ENCODE measurements at regions not wholly inside any gene's neighbourhood (a gene's known extent, or its start where the extent isn't known, plus 50 kb on each side); places are given as distances from the start of the nearest gene placed in this dataset.
"Not testable (repeated sequence)": the region's sequence is repeated elsewhere in the genome, so short reads cannot be mapped to it uniquely, and the experiment has no call there.

GRCh38 chr4:118410138-118410537 is 57.3 kb upstream of the PRSS12 start:
- no peak for TF ChIP-seq CTCF (conservative IDR thresholded peaks at IDR 0.05)
- H3K27ac ChIP-seq, result no peak overlapping the region

- H3K27ac ChIP-seq, result no peak overlapping the region
- TF ChIP-seq CTCF (conservative IDR thresholded peaks at IDR 0.05), result no peak
These were observed 64.5 kb upstream of the PRSS12 start for GRCh38 chr4:118417325-118417724.

GRCh38 chr4:118417800-118418199 is 65.0 kb upstream of the PRSS12 start:
- not testable (repeated sequence) for H3K27ac ChIP-seq

GRCh38 chr4:118418396-118418795 is 65.6 kb upstream of the PRSS12 start:
- H3K27ac ChIP-seq, result not testable (repeated sequence)

GRCh38 chr4:118419626-118420025 is 66.8 kb upstream of the PRSS12 start:
- H3K27ac ChIP-seq, result not testable (repeated sequence)

- TF ChIP-seq CTCF (conservative IDR thresholded peaks at IDR 0.05), result peak; percentile 72
- H3K27ac ChIP-seq, result not testable (repeated sequence)
These were observed 71.3 kb upstream of the PRSS12 start for GRCh38 chr4:118424062-118424461.

GRCh38 chr4:118428881-118429280 is 76.1 kb upstream of the PRSS12 start:
- not testable (repeated sequence) for H3K27ac ChIP-seq

GRCh38 chr4:118432359-118432758 is 79.6 kb upstream of the PRSS12 start:
- H3K27ac ChIP-seq, result not testable (repeated sequence)

GRCh38 chr4:118433612-118434375 is 81.0 kb upstream of the PRSS12 start:
- H3K27ac ChIP-seq, result not testable (repeated sequence)

GRCh38 chr4:118435415-118435814 is 82.6 kb upstream of the PRSS12 start:
- H3K27ac ChIP-seq, result not testable (repeated sequence)

GRCh38 chr4:118442115-118442837 is 89.5 kb upstream of the PRSS12 start:
- not testable (repeated sequence) for H3K27ac ChIP-seq

GRCh38 chr4:118447397-118447796 is 94.6 kb upstream of the PRSS12 start:
- not testable (repeated sequence) for H3K27ac ChIP-seq

- H3K27ac ChIP-seq, result not testable (repeated sequence)
These were observed 102.1 kb upstream of the PRSS12 start for GRCh38 chr4:118454857-118455256.

GRCh38 chr4:118461435-118461834 is 108.6 kb upstream of the PRSS12 start:
- H3K27ac ChIP-seq, result not testable (repeated sequence)

GRCh38 chr4:118465831-118466230 is 113.0 kb upstream of the PRSS12 start:
- not testable (repeated sequence) for H3K27ac ChIP-seq

- not testable (repeated sequence) for H3K27ac ChIP-seq
These were observed 121.3 kb upstream of the PRSS12 start for GRCh38 chr4:118474001-118474626.

GRCh38 chr4:118474771-118475170 is 122.0 kb upstream of the PRSS12 start:
- H3K27ac ChIP-seq, result not testable (repeated sequence)

GRCh38 chr4:118475901-118476300 is 123.1 kb upstream of the PRSS12 start:
- not testable (repeated sequence) for H3K27ac ChIP-seq
